D721Med (cell line): ENCODE measurements at regions not wholly inside any gene's neighbourhood (a gene's known extent, or its start where the extent isn't known, plus 50 kb on each side); places are given as distances from the start of the nearest gene placed in this dataset.
"Not testable (repeated sequence)": the region's sequence is repeated elsewhere in the genome, so short reads cannot be mapped to it uniquely, and the experiment has no call there.

ENCODE experiments used
- DNase-seq: peaks from one replicate; pipeline ENCODE4 v3.0.0; 2011; ENCODE audit warnings: low spot score; ENCODE audit not compliant: insufficient read length
- FAIRE-seq: peaks from 2 replicates; lab custom pipeline; 2011; peaks lifted over from hg19 to GRCh38; lab: Jason Lieb, UNC
- CTCF ChIP-seq: IDR thresholded peaks from 2 replicates; pipeline ENCODE4 v1.5.1; 2012; ENCODE audit warnings: mild to moderate bottlenecking, control low read depth; ENCODE audit not compliant: insufficient read depth; ENCODE audit errors: missing control alignments

- DNase-seq, FAIRE-seq: not testable (repeated sequence)
Observed at GRCh38 chr9:63912451-63912850, 1372.6 kb downstream of the FOXD4L5 start.

DNA sequence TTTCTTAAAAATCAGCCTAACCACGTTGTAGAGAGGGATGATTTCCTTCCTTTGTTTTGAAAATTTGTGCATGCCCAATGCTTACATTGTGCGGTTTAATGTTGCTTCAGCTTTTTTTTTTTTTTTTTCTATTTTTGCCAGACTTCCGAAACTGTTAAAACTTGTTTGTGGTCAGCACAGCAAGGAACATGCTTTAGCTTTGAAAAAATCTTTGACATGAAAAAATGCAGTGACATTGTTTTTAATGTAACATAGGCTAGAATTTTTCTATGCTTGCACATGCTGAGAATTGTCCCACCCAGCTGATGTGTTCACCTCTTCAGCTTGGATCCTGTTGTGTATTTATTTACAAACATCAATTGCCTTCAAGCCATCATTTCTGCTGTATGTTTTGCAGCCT, 1375.9 kb downstream of the FOXD4L5 start:
- not testable (repeated sequence) for FAIRE-seq, DNase-seq

GRCh38 chr9:63899637-63900190, 1385.3 kb downstream of the FOXD4L5 start:
- FAIRE-seq, result not testable (repeated sequence)

GRCh38 chr9:63881386-63881785, 1403.6 kb downstream of the FOXD4L5 start:
- FAIRE-seq, result not testable (repeated sequence)

More at GRCh38 chr9:63899637-63900190, 1385.3 kb downstream of the FOXD4L5 start:
- DNase-seq, result not testable (repeated sequence)

GRCh38 chr9:63876380-63876779, 1408.6 kb downstream of the FOXD4L5 start:
- not testable (repeated sequence) for DNase-seq, FAIRE-seq

More at GRCh38 chr9:63881386-63881785, 1403.6 kb downstream of the FOXD4L5 start:
- not testable (repeated sequence) for DNase-seq

DNA sequence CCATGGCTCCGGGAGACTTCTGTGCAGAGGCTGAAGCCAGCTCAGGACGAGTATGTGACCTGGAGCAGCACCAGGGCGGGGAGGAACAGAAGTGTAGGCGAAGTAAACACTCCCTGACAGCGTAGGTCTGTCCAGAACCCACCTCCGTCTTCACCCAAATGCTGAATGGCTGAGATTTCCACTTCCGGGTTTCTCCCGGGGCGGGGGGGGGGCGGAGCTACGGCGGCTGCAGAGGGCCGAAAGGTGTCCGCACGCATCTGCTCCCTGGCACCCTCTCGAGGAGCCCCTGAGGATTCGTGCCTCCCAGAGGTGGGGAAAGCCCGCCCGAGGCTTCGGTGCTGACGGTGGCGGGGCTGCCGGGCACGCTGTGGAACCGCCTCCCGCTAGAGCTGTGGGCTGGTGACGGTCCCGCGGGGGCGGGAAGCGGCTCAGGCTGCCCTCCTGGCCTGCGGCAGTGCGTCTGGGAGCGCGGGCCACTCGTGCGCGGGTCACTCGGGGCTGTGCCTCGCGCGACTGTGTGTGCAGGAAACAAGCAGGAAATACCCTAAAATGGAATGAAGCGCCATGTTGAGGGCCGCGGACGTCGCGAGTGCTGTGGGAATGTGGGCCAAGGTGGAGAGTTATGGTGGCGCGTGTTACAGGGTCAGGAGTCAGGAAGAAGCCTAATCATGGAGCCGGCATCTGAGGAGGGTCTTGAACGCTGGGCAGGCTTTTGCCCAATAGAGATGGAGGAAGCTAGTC, 1425.4 kb downstream of the FOXD4L5 start:
- FAIRE-seq, result no peak
- DNase-seq, result no peak
- no peak for TF ChIP-seq CTCF

DNA sequence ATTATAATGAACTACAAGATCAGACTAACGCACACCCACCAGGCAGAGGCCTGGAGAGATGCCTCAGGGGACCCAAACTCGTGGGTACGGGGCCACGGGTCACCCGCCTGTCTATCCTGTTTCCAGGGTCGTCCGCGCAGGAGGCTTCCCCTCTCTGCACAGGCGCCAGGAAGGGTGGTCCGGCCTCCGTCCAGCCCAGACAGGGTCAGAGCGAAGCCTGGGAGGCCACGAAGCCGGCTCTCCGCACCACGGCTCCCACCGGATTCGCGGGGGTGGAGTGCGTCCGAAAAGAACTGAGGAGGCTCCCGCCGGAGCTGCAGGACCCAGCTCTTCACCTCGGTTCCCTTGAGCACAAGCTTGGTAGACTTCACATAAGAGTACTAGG, 1425.9 kb downstream of the FOXD4L5 start:
- FAIRE-seq, DNase-seq: not testable (repeated sequence)

- not testable (repeated sequence) for FAIRE-seq, DNase-seq
Observed at GRCh38 chr9:63853140-63853751, 1431.8 kb downstream of the FOXD4L5 start.

- not testable (repeated sequence) for DNase-seq, FAIRE-seq
Observed at GRCh38 chr9:63824804-63825203, 1460.2 kb downstream of the FOXD4L5 start.

GRCh38 chr9:63823375-63824201, 1461.4 kb downstream of the FOXD4L5 start:
- not testable (repeated sequence) for DNase-seq, FAIRE-seq

GRCh38 chr9:63822615-63823374, 1462.2 kb downstream of the FOXD4L5 start:
- not testable (repeated sequence) for DNase-seq, FAIRE-seq

DNA sequence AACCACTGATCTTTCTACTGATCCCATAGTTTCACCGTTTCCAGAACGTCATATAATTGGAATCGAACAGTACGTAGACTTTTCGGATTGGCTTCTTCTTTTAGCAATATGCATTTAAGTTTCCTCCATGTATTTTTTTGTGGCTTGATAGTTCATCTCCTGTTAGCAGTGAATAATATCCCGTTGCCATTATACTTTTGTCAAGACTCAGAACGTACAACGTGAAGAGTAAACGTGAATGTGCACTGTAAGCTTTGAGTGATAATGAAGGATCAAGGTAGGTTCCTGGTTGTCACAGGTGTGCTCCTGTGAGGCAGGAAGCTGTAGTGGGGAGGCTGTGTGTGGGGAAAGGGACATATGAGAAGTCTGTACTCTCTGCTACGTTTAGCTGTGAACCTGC, 1463.7 kb downstream of the FOXD4L5 start:
- not testable (repeated sequence) for DNase-seq, FAIRE-seq

GRCh38 chr9:63820882-63821281, 1464.1 kb downstream of the FOXD4L5 start:
- not testable (repeated sequence) for DNase-seq, FAIRE-seq

DNA sequence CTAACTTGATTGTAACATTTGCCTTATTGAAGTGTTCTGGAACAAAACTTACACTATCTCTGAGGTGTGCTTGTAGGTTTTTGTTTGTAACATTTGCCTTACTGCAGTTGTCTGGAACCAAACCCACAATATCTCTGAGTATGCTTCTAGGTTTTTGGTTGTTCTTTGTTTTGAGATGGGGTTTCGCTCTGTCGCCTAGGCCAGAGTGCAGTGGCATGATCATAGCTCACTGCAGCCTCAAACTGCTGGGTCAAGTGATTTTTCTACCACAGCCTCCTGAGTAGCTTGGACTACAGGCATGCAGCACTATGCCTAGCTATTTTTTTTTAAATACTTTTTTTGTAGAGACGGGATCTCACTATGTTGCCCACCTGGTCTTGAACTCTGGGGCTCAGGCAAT, 1464.6 kb downstream of the FOXD4L5 start:
- FAIRE-seq, result not testable (repeated sequence)

More for the DNA sequence above, 1464.6 kb downstream of the FOXD4L5 start:
- DNase-seq, result not testable (repeated sequence)
